HepG2 (cell line): ENCODE measurements at regions not wholly inside any gene's neighbourhood (a gene's known extent, or its start where the extent isn't known, plus 50 kb on each side); places are given as distances from the start of the nearest gene placed in this dataset.

Experiments
- ATAC-seq: fragments of 200-7000 bp; cut with Tn5 transposase; 3 replicates; pipeline ENCODE4 v1.9.1; 2020; ENCODE audit warnings: mild to moderate bottlenecking, moderate library complexity
- BruUV-seq: library from RNA; stranded (reverse); fragments of 400-500 nt; replicated peaks from 2 replicates; lab custom pipeline; 2021; lab: Mats Ljungman, UMichigan
- CTCF ChIA-PET: fragments of 300-600 bp; formaldehyde crosslinking; extraction: SDS; loops from one replicate; lab custom pipeline; 2021; ENCODE audit warnings: low total read pairs, inconsistent platforms, low intra/inter-chr PET ratio; lab: Yijun Ruan, JAX
- POLR2A ChIA-PET: fragments of 350-600 bp; sonication (Branson Sonifier 250); formaldehyde crosslinking; loops from one replicate; lab custom pipeline; 2020; ENCODE audit warnings: antibody characterized with exemption, inconsistent platforms; lab: Yijun Ruan, JAX
- DNase-seq: peaks from one replicate; pipeline ENCODE4 v3.0.0-alpha.2; 2015; ENCODE audit warnings: low spot score
- FAIRE-seq: peaks from 3 replicates; lab custom pipeline; 2011; peaks lifted over from hg19 to GRCh38; lab: Jason Lieb, UNC
- H2AFZ ChIP-seq: one replicate; pipeline ENCODE4 v1.6.1; 2011; ENCODE audit warnings: low read length, inconsistent platforms
- H3K27ac ChIP-seq: fragments of 300-600 bp; 3 replicates; pipeline ENCODE4 v1.8.0; 2011; ENCODE audit warnings: mixed run types, mild to moderate bottlenecking, mixed read lengths, low read length, inconsistent platforms; ENCODE audit not compliant: insufficient read depth; ENCODE audit errors: extremely low read length
- H3K27me3 ChIP-seq, 2 experiments: fragments of 200-600 bp in 1 of 2; 2 replicates in 1 of 2; 3 replicates in 1 of 2; pipeline versions ENCODE4 v1.6.0 to v1.8.0; 2011; ENCODE audit warnings: low read length in 2 of 2, mild to moderate bottlenecking in 2 of 2, moderate library complexity in 2 of 2, inconsistent platforms in 1 of 2; ENCODE audit not compliant: insufficient read depth in 2 of 2, control insufficient read depth in 1 of 2
- H3K36me3 ChIP-seq, 2 experiments: fragments of 200-600 bp in 1 of 2; replicated peaks in 1 of 2; 2 replicates in 1 of 2; 3 replicates in 1 of 2; pipeline versions ENCODE4 v1.5.1 to v1.8.0; 2011; ENCODE audit warnings: low read length in 2 of 2, inconsistent platforms in 1 of 2; ENCODE audit not compliant: insufficient read depth in 2 of 2, control insufficient read depth in 1 of 2
- H3K4me1 ChIP-seq: 2 replicates; pipeline ENCODE4 v1.5.1; 2012; ENCODE audit warnings: low read length, inconsistent platforms; ENCODE audit not compliant: insufficient read depth
- H3K4me2 ChIP-seq: 2 replicates; pipeline ENCODE4 v1.6.0; 2011; ENCODE audit warnings: low read depth, low read length, inconsistent platforms
- H3K4me3 ChIP-seq, 3 experiments: fragments of 200-600 bp in 1 of 3; sonication (generic), shearing (Covaris generic) in 1 of 3; replicated peaks in 1 of 3; 2 replicates each; pipeline ENCODE4 v1.5.1; 2011 to 2016; ENCODE audit warnings: low read length in 3 of 3, inconsistent platforms in 2 of 3, low read depth in 2 of 3, mild to moderate bottlenecking in 2 of 3, control low read depth in 1 of 3, mixed read lengths in 1 of 3; ENCODE audit not compliant: insufficient read depth in 1 of 3
- H3K79me2 ChIP-seq: one replicate; pipeline ENCODE4 v1.6.1; 2011; ENCODE audit warnings: low read length, inconsistent platforms; ENCODE audit not compliant: insufficient read depth
- H3K9ac ChIP-seq: 2 replicates; pipeline ENCODE4 v1.6.0; 2011; ENCODE audit warnings: mild to moderate bottlenecking, low read depth, low read length, inconsistent platforms; ENCODE audit not compliant: insufficient read depth
- H3K9me3 ChIP-seq: 2 replicates; pipeline ENCODE4 v1.5.1; 2012; ENCODE audit warnings: mild to moderate bottlenecking, low read length
- H4K20me1 ChIP-seq: 2 replicates; pipeline ENCODE4 v1.6.0; 2011; ENCODE audit warnings: inconsistent platforms, mild to moderate bottlenecking, low read length, moderate library complexity; ENCODE audit not compliant: insufficient read depth
- HNF4G ChIP-seq, 2 experiments: sonication (generic) in 1 of 2; formaldehyde crosslinking in 1 of 2; IDR thresholded peaks; 2 replicates each; pipeline versions ENCODE4 v1.4.0 to v1.6.1; 2011 to 2020; ENCODE audit warnings: borderline replicate concordance in 2 of 2, low read depth in 2 of 2, mild to moderate bottlenecking in 2 of 2, low read length in 1 of 2, missing genetic modification reagents in 1 of 2, moderate library complexity in 1 of 2
- MAFK ChIP-seq, 2 experiments: IDR thresholded peaks in 1 of 2; conservative IDR thresholded peaks in 1 of 2; 2 replicates each; pipeline ENCODE4 v1.6.1; 2011; ENCODE audit warnings: improper control_type of control experiment in 2 of 2, low read length in 2 of 2
- PCBP2 ChIP-seq: fragments of 200-400 bp; formaldehyde crosslinking; optimal IDR thresholded peaks from 2 replicates; pipeline ENCODE3; 2018; ENCODE audit warnings: low read length, low read depth; ENCODE audit not compliant: poor library complexity, severe bottlenecking
- SOX5 ChIP-seq: IDR thresholded peaks from 2 replicates; pipeline ENCODE4 v1.6.1; 2016; ENCODE audit warnings: borderline replicate concordance
- ZNF672 ChIP-seq: sonication (generic); formaldehyde crosslinking; IDR thresholded peaks from 2 replicates; pipeline ENCODE4 v1.8.1; 2022; ENCODE audit warnings: missing genetic modification reagents
- WGBS: methylation state at CpG from one replicate; pipeline ENCODE4 v1.1.6; 2017; ENCODE audit warnings: low lambda C conversion rate; 5-methylcytosine and 5-hydroxymethylcytosine counted together
- in situ Hi-C: cut with HindIII; loops from 2 replicates; pipeline ENCODE4 v1.10.0; 2017; ENCODE audit warnings: low pct_unique_long_range_greater_than_20kb; ENCODE audit not compliant: extremely low pct_ligation_motif_present
- intact Hi-C: fragments of 100-400 bp; cut with micrococcal nuclease; formaldehyde crosslinking; loops from one replicate; pipeline ENCODE4 v1.10.0; 2022; ENCODE audit not compliant: unreplicated experiment
- TF ChIP-seq, protein P1 (sequence below): sonication (generic); formaldehyde crosslinking; IDR thresholded peaks from one replicate; pipeline ENCODE4 v1.5.1; 2020; ENCODE audit warnings: mild to moderate bottlenecking, missing genetic modification reagents; ENCODE audit errors: not compliant biosample characterization
- TF ChIP-seq, protein P2 (sequence below): sonication (generic); formaldehyde crosslinking; IDR thresholded peaks from 2 replicates; pipeline ENCODE4 v1.4.0; 2020; ENCODE audit warnings: mild to moderate bottlenecking, missing genetic modification reagents, borderline replicate concordance

DNA sequence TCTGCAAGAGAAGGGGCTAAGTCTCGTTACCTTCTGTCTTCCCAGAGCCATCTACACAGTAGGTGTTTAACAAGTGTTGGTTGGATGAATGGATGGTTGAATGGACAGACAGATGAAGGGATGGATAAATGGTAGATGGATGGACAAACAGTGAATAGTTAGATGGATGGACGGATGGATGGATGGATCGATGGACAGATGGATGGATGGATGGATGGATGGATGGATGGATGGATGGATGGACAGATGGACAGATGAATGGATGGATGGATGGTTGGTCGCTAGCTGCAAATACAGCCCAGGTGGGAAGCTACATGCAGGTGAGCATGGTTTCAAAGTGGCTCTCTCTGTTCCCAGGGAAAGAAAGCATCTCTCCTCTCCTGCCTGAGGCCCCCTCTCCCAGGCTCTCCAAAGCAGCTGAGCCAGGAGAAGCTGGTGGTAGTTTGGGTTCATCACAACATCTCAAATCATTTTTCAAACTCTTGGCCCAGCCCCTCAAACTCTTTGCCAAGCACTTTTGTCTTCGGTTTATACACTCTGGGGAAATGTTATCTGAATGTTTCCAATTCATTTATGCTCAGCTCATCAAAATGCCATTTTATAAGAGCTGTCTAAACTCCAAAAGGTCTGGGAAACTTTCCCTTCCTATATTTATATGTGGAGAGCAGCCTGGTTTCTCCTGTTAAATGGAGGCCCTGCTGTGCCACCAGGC is 192.7 kb downstream of the ANAPC1 start:
- Histone ChIP-seq H3K9ac (no peak overlapping the region), H3K9me3 (no peaks in the 10 kb centered on the region), H3K4me2 (no peak overlapping the region), H3K79me2 (no peaks in the 10 kb centered on the region), H2AFZ (no peak overlapping the region), H3K27ac (no peak overlapping the region), H3K36me3 (no peaks in the 10 kb centered on the region), H3K27me3 (peaks cover 0 to 21% of the 10 kb centered on the region in 2 experiments; a peak in 3 of 5 replicates), H3K4me3 (no peak overlapping the region), H4K20me1 (no peaks in the 10 kb centered on the region), H3K4me1 (no peaks in the 10 kb centered on the region; the same call in 1 of the 2 replicates)
- ChIA-PET POLR2A (no interaction called here), CTCF (no interaction called here)
- TF ChIP-seq MAFK (conservative IDR thresholded peaks at IDR 0.05 in 1 of 2, IDR thresholded peaks at IDR 0.05 in 1 of 2; ENCODE audit: low read length in 2 of 2) (peak in 1 of 2 experiments; percentile 27; a peak in 2 of 4 replicates), HNF4G (IDR thresholded peaks at IDR 0.05; ENCODE audit: borderline replicate concordance, low read depth, low read length) (no peak), HNF4G (CRISPR knock-in tag; IDR thresholded peaks at IDR 0.05; ENCODE audit: borderline replicate concordance, low read depth) (no peak), PCBP2 (no peak), ZNF672 (no peak), SOX5 (CRISPR knock-in tag) (no peak)
- TF ChIP-seq, protein P1, sequence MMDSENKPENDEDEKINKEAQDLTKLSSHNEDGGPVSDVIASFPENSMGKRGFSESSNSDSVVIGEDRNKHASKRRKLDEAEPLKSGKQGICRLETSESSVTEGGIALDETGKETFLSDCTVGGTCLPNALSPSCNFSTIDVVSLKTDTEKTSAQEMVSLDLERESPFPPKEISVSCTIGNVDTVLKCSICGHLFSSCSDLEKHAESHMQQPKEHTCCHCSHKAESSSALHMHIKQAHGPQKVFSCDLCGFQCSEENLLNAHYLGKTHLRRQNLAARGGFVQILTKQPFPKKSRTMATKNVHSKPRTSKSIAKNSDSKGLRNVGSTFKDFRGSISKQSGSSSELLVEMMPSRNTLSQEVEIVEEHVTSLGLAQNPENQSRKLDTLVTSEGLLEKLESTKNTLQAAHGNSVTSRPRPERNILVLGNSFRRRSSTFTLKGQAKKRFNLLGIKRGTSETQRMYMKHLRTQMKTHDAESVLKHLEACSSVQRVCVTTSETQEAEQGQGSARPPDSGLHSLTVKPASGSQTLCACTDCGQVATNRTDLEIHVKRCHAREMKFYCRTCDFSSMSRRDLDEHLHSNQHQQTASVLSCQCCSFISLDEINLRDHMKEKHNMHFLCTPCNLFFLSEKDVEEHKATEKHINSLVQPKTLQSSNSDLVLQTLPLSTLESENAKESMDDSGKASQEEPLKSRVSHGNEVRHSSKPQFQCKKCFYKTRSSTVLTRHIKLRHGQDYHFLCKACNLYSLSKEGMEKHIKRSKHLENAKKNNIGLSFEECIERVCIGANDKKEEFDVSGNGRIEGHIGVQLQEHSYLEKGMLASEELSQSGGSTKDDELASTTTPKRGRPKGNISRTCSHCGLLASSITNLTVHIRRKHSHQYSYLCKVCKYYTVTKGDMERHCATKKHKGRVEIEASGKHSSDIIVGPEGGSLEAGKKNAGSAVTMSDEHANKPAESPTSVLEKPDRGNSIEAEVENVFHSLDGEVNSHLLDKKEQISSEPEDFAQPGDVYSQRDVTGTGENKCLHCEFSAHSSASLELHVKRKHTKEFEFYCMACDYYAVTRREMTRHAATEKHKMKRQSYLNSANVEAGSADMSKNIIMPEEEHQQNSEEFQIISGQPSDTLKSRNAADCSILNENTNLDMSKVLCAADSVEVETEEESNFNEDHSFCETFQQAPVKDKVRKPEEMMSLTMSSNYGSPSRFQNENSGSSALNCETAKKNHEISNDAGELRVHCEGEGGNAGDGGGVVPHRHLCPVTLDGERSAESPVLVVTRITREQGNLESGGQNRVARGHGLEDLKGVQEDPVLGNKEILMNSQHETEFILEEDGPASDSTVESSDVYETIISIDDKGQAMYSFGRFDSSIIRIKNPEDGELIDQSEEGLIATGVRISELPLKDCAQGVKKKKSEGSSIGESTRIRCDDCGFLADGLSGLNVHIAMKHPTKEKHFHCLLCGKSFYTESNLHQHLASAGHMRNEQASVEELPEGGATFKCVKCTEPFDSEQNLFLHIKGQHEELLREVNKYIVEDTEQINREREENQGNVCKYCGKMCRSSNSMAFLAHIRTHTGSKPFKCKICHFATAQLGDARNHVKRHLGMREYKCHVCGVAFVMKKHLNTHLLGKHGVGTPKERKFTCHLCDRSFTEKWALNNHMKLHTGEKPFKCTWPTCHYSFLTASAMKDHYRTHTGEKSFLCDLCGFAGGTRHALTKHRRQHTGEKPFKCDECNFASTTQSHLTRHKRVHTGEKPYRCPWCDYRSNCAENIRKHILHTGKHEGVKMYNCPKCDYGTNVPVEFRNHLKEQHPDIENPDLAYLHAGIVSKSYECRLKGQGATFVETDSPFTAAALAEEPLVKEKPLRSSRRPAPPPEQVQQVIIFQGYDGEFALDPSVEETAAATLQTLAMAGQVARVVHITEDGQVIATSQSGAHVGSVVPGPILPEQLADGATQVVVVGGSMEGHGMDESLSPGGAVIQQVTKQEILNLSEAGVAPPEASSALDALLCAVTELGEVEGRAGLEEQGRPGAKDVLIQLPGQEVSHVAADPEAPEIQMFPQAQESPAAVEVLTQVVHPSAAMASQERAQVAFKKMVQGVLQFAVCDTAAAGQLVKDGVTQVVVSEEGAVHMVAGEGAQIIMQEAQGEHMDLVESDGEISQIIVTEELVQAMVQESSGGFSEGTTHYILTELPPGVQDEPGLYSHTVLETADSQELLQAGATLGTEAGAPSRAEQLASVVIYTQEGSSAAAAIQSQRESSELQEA, result no peak
- TF ChIP-seq, protein P2, sequence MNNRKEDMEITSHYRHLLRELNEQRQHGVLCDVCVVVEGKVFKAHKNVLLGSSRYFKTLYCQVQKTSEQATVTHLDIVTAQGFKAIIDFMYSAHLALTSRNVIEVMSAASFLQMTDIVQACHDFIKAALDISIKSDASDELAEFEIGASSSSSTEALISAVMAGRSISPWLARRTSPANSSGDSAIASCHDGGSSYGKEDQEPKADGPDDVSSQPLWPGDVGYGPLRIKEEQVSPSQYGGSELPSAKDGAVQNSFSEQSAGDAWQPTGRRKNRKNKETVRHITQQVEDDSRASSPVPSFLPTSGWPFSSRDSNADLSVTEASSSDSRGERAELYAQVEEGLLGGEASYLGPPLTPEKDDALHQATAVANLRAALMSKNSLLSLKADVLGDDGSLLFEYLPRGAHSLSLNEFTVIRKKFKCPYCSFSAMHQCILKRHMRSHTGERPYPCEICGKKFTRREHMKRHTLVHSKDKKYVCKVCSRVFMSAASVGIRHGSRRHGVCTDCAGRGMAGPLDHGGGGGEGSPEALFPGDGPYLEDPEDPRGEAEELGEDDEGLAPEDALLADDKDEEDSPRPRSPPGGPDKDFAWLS (CRISPR knock-in tag), result no peak
- intact Hi-C loops, result loop anchor here (10.0 kb wide), 1 partner anchor 577 kb away; no protein-coding TSS in a partner anchor
- ATAC-seq, result no peak
- no TSS peak for BruUV-seq
- in situ Hi-C loops, result loop anchor here (25.0 kb wide), 1 partner anchor 879 kb away; no protein-coding TSS in a partner anchor
- no peak for FAIRE-seq
- 43% methylated on average over 5 of the region's 5 CpGs for WGBS
- no peak for DNase-seq
